SU-DHL-6 (cell line): ENCODE measurements at regions not wholly inside any gene's neighbourhood (a gene's known extent, or its start where the extent isn't known, plus 50 kb on each side); places are given as distances from the start of the nearest gene placed in this dataset.

Experiments
- H2AFZ ChIP-seq: fragments of 200-600 bp; sonication (generic); 2 replicates; pipeline ENCODE4 v1.6.1; 2014; ENCODE audit warnings: low read depth, mild to moderate bottlenecking, moderate library complexity, mixed read lengths, antibody characterized with exemption, low read length; ENCODE audit not compliant: severe bottlenecking
- H3F3A ChIP-seq: fragments of 200-600 bp; shearing (Covaris generic); 2 replicates; pipeline ENCODE4 v1.6.0; 2016; ENCODE audit warnings: antibody characterized with exemption, mild to moderate bottlenecking; ENCODE audit not compliant: insufficient read depth
- H3K27ac ChIP-seq: fragments of 200-600 bp; sonication (generic); 2 replicates; pipeline ENCODE4 v1.5.1; 2016; ENCODE audit warnings: low read depth, mild to moderate bottlenecking, low read length, moderate library complexity, mixed read lengths
- H3K27me3 ChIP-seq: fragments of 200-600 bp; sonication (generic), shearing (Covaris generic); 2 replicates; pipeline ENCODE4 v1.6.0; 2014; ENCODE audit warnings: mild to moderate bottlenecking, low read length
- H3K36me3 ChIP-seq: fragments of 200-600 bp; sonication (generic); 2 replicates; pipeline ENCODE4 v1.6.1; 2014; ENCODE audit warnings: mild to moderate bottlenecking, low read length, mixed read lengths
- H3K4me2 ChIP-seq: fragments of 300-600, 200-600 bp; shearing (Covaris generic), sonication (generic); 2 replicates; pipeline ENCODE4 v1.6.0; 2014; ENCODE audit warnings: low read length, low read depth, mild to moderate bottlenecking; ENCODE audit not compliant: poor library complexity, severe bottlenecking
- H3K4me3 ChIP-seq: fragments of 200-600 bp; sonication (generic); 2 replicates; pipeline ENCODE4 v1.5.1; 2014; ENCODE audit warnings: antibody characterized with exemption, low read length, mild to moderate bottlenecking, mixed read lengths; ENCODE audit not compliant: insufficient read depth, poor library complexity, severe bottlenecking
- H3K79me2 ChIP-seq: fragments of 200-600 bp; sonication (generic); 2 replicates; pipeline ENCODE4 v1.6.1; 2014; ENCODE audit warnings: mild to moderate bottlenecking, low read length, moderate library complexity; ENCODE audit not compliant: insufficient read depth
- H3K9ac ChIP-seq: fragments of 200-600 bp; sonication (generic); 2 replicates; pipeline ENCODE4 v1.7.0; 2014; ENCODE audit warnings: mild to moderate bottlenecking, low read length
- H3K9me2 ChIP-seq: fragments of 200-600 bp; sonication (generic); replicated peaks from 2 replicates; pipeline ENCODE4 v1.6.1; 2014; ENCODE audit warnings: low read length; ENCODE audit not compliant: insufficient read depth
- H3K9me3 ChIP-seq: fragments of 200-600 bp; sonication (generic); 2 replicates; pipeline ENCODE4 v1.6.1; 2014; ENCODE audit warnings: low read length, mixed read lengths; ENCODE audit not compliant: insufficient read depth
- H4K20me1 ChIP-seq: fragments of 200-600 bp; sonication (generic); 2 replicates; pipeline ENCODE4 v1.6.1; 2014; ENCODE audit warnings: low read depth, mild to moderate bottlenecking, antibody characterized with exemption, low read length, moderate library complexity, mixed read lengths
- EZH2phosphoT487 ChIP-seq: fragments of 200-600 bp; sonication (generic), shearing (Covaris generic); conservative IDR thresholded peaks from 2 replicates; pipeline ENCODE4 v1.6.1; 2018; ENCODE audit warnings: mild to moderate bottlenecking, antibody characterized with exemption, low read length, moderate library complexity, mixed read lengths
- TF ChIP-seq, protein P1 (sequence below): fragments of 200-600 bp; sonication (generic); IDR thresholded peaks from one replicate; pipeline ENCODE4 v1.5.1; 2017; ENCODE audit warnings: antibody characterized with exemption, mild to moderate bottlenecking, low read length, moderate library complexity; ENCODE audit not compliant: insufficient read depth, poor library complexity, severe bottlenecking

DNA sequence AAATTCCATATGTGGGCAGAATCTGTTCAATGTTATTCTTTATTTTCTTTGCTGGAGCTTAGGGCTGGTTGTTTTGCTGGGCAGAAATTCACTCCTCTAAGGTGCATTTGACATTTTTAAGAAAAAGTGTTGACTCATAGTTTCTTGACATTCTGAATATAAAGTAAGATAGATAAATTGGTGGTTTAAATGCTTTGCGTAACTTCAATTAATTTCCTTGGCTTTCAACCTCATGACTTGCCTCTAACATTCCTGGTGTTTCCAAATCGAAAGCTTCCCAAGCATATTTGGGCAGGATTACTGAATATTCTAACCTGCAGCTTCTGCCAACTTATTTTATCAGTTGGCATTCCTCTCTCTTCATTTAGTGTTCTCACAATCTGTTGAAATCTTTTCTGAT is 718.7 kb upstream of the ADGRB3 start:
- Histone ChIP-seq H4K20me1 (no peaks in the 10 kb centered on the region), H3K79me2 (no peaks in the 10 kb centered on the region), H2AFZ (peak overlapping the region; percentile 19), H3K9me3 (0 out of 2 replicates have a peak, but pooled peaks cover 7% of the 10 kb centered on the region), H3K4me3 (no peak overlapping the region), H3K9me2 (no peaks in the 10 kb centered on the region), H3F3A (no peaks in the 10 kb centered on the region), H3K4me2 (no peak overlapping the region), H3K36me3 (peaks cover 5% of the 10 kb centered on the region; the same call in 1 of the 2 replicates), H3K27me3 (no peaks in the 10 kb centered on the region), H3K9ac (no peak overlapping the region), H3K27ac (no peak overlapping the region)
- no peak for TF ChIP-seq EZH2phosphoT487
- TF ChIP-seq, protein P1, sequence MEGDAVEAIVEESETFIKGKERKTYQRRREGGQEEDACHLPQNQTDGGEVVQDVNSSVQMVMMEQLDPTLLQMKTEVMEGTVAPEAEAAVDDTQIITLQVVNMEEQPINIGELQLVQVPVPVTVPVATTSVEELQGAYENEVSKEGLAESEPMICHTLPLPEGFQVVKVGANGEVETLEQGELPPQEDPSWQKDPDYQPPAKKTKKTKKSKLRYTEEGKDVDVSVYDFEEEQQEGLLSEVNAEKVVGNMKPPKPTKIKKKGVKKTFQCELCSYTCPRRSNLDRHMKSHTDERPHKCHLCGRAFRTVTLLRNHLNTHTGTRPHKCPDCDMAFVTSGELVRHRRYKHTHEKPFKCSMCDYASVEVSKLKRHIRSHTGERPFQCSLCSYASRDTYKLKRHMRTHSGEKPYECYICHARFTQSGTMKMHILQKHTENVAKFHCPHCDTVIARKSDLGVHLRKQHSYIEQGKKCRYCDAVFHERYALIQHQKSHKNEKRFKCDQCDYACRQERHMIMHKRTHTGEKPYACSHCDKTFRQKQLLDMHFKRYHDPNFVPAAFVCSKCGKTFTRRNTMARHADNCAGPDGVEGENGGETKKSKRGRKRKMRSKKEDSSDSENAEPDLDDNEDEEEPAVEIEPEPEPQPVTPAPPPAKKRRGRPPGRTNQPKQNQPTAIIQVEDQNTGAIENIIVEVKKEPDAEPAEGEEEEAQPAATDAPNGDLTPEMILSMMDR: no peak

GRCh38 chr6:67914419-67914818 is 720.7 kb upstream of the ADGRB3 start:
- no peaks in the 10 kb centered on the region for H3F3A ChIP-seq
- H3K9me3 ChIP-seq: 0 out of 2 replicates have a peak, but pooled peaks cover 7% of the 10 kb centered on the region
- TF ChIP-seq, protein P1: no peak
- no peak for TF ChIP-seq EZH2phosphoT487
- no peaks in the 10 kb centered on the region for H3K27me3 ChIP-seq
- no peak overlapping the region for H3K9ac ChIP-seq
- no peak overlapping the region for H3K27ac ChIP-seq
- peaks cover 5% of the 10 kb centered on the region; the same call in 1 of the 2 replicates for H3K36me3 ChIP-seq
- no peaks in the 10 kb centered on the region for H3K9me2 ChIP-seq
- H3K4me3 ChIP-seq: no peak overlapping the region
- H2AFZ ChIP-seq: no peak overlapping the region
- H4K20me1 ChIP-seq: no peaks in the 10 kb centered on the region
- no peak overlapping the region for H3K4me2 ChIP-seq
- H3K79me2 ChIP-seq: no peaks in the 10 kb centered on the region

GRCh38 chr6:67909354-67909753 is 725.7 kb upstream of the ADGRB3 start:
- no peaks in the 10 kb centered on the region for H3K79me2 ChIP-seq
- H3K9me3 ChIP-seq: 0 out of 2 replicates have a peak, but pooled peaks cover 7% of the 10 kb centered on the region
- H3K27ac ChIP-seq: no peak overlapping the region
- no peak overlapping the region for H3K4me3 ChIP-seq
- 0 out of 2 replicates have a peak, but pooled peaks cover under 1% of the 10 kb centered on the region for H3K36me3 ChIP-seq
- no peak overlapping the region for H2AFZ ChIP-seq
- no peaks in the 10 kb centered on the region for H3K27me3 ChIP-seq
- no peak for TF ChIP-seq EZH2phosphoT487
- TF ChIP-seq, protein P1: no peak
- H3K9me2 ChIP-seq: no peaks in the 10 kb centered on the region
- no peaks in the 10 kb centered on the region for H4K20me1 ChIP-seq
- H3K9ac ChIP-seq: no peak overlapping the region
- H3F3A ChIP-seq: no peaks in the 10 kb centered on the region
- no peak overlapping the region for H3K4me2 ChIP-seq
